Calu3 (cell line): ENCODE measurements at regions not wholly inside any gene's neighbourhood (a gene's known extent, or its start where the extent isn't known, plus 50 kb on each side); places are given as distances from the start of the nearest gene placed in this dataset.

ENCODE experiments used
- BruUV-seq: library from RNA; stranded (reverse); fragments of 400-500 nt; replicated peaks from 2 replicates; lab custom pipeline; 2021; lab: Mats Ljungman, UMichigan
- CTCF ChIA-PET: fragments of 300-600 bp; sonication (Branson Sonifier 250); formaldehyde crosslinking; loops from one replicate; lab custom pipeline; 2022; ENCODE audit warnings: antibody characterized with exemption; lab: Charles Lee
- DNase-seq: peaks from one replicate; pipeline ENCODE4 v3.0.0; 2022
- H3K27ac Mint-ChIP-seq: one replicate; pipeline ENCODE4 v1.8.0; 2022; ENCODE audit warnings: mixed read lengths; ENCODE audit not compliant: unreplicated experiment
- H3K27me3 Mint-ChIP-seq: one replicate; pipeline ENCODE4 v1.8.0; 2022; ENCODE audit warnings: mixed read lengths; ENCODE audit not compliant: unreplicated experiment
- H3K36me3 Mint-ChIP-seq: one replicate; pipeline ENCODE4 v1.8.0; 2022; ENCODE audit warnings: mild to moderate bottlenecking, moderate library complexity, mixed read lengths; ENCODE audit not compliant: insufficient read depth, unreplicated experiment
- H3K4me1 Mint-ChIP-seq: one replicate; pipeline ENCODE4 v1.8.0; 2022; ENCODE audit warnings: mild to moderate bottlenecking, low read depth, mixed read lengths; ENCODE audit not compliant: unreplicated experiment
- H3K4me3 Mint-ChIP-seq: one replicate; pipeline ENCODE4 v1.8.0; 2022; ENCODE audit warnings: mild to moderate bottlenecking, low read depth, moderate library complexity, mixed read lengths; ENCODE audit not compliant: unreplicated experiment
- H3K9me3 Mint-ChIP-seq: one replicate; pipeline ENCODE4 v1.8.0; 2022; ENCODE audit warnings: low read depth, mixed read lengths; ENCODE audit not compliant: unreplicated experiment
- intact Hi-C: fragments of 100-400 bp; cut with micrococcal nuclease; formaldehyde crosslinking; loops from one replicate; pipeline ENCODE4 v1.10.0; 2022; ENCODE audit not compliant: unreplicated experiment
- TF ChIP-seq, protein P1 (sequence below): fragments of 200-600 bp; IDR thresholded peaks from one replicate; pipeline ENCODE4 v1.8.0; 2022; ENCODE audit warnings: antibody characterized with exemption; ENCODE audit not compliant: unreplicated experiment

DNA sequence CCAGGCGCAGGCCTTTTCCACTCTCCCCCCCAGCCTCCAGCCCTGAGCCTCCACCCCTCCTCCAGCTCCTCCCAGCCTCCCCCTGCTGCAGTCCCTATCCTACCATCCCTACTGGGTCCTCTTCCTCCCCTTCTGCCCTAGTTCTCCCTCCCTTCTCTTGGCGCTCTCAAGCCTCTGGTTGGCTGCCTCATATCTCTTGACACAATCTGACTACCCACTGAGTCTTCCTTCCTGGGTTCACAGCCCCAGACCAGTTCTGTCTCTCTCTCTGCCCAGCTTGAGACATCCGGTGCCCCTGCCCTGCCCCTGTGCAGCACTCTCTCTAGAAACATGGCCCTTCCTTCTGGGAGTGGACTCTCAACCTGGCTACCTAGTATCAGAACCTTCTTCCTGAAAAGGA lies 76.2 kb downstream of the TSPAN17 start:
- TF ChIP-seq, protein P1, sequence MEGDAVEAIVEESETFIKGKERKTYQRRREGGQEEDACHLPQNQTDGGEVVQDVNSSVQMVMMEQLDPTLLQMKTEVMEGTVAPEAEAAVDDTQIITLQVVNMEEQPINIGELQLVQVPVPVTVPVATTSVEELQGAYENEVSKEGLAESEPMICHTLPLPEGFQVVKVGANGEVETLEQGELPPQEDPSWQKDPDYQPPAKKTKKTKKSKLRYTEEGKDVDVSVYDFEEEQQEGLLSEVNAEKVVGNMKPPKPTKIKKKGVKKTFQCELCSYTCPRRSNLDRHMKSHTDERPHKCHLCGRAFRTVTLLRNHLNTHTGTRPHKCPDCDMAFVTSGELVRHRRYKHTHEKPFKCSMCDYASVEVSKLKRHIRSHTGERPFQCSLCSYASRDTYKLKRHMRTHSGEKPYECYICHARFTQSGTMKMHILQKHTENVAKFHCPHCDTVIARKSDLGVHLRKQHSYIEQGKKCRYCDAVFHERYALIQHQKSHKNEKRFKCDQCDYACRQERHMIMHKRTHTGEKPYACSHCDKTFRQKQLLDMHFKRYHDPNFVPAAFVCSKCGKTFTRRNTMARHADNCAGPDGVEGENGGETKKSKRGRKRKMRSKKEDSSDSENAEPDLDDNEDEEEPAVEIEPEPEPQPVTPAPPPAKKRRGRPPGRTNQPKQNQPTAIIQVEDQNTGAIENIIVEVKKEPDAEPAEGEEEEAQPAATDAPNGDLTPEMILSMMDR, result no peak
- CTCF ChIA-PET, result no interaction called here
- intact Hi-C loops, result no loop called here
- no peak overlapping the region for H3K4me3 Mint-ChIP-seq
- no peaks in the 10 kb centered on the region for H3K9me3 Mint-ChIP-seq
- no TSS peak for BruUV-seq
- no peaks in the 10 kb centered on the region for H3K36me3 Mint-ChIP-seq
- no peak for DNase-seq
- no peak overlapping the region for H3K27ac Mint-ChIP-seq
- peaks cover 8% of the 10 kb centered on the region for H3K4me1 Mint-ChIP-seq
- H3K27me3 Mint-ChIP-seq, result peaks cover 90% of the 10 kb centered on the region

DNA sequence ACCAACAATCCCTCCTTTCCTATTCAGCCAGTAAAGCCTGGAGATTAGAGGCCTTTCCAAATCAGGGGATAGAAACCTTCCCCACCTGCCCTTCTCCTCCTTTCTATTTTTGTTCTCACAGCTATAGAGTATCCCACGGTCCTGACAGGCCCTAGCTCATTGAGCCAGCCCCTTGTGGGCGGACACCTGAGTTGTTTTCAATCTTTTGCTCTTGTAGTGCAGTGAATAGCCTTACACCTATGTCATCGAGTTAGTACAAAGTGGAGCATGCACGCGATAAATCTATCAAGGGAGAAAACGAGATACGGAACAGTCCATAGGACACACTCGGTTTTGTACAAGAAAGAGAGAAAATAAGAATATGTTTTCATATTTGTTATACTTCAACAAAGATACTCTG lies 77.2 kb downstream of the TSPAN17 start:
- H3K27ac Mint-ChIP-seq, result no peak overlapping the region
- TF ChIP-seq, protein P1, result no peak
- peaks cover 90% of the 10 kb centered on the region for H3K27me3 Mint-ChIP-seq
- H3K4me3 Mint-ChIP-seq, result no peak overlapping the region
- H3K9me3 Mint-ChIP-seq, result no peaks in the 10 kb centered on the region
- no TSS peak for BruUV-seq
- H3K36me3 Mint-ChIP-seq, result no peaks in the 10 kb centered on the region
- CTCF ChIA-PET, result interaction anchor here (0.6 kb wide), 2 partner anchors 25 to 188 kb away, joined by 3 to 4 read pairs; no protein-coding TSS in a partner anchor
- intact Hi-C loops, result no loop called here
- peaks cover 8% of the 10 kb centered on the region for H3K4me1 Mint-ChIP-seq
- no peak for DNase-seq

GRCh38 chr5:176725521-176726280 lies 78.4 kb downstream of the TSPAN17 start:
- H3K27me3 Mint-ChIP-seq, result peaks cover 100% of the 10 kb centered on the region
- BruUV-seq, result no TSS peak
- intact Hi-C loops, result no loop called here
- CTCF ChIA-PET, result interaction anchor here (0.6 kb wide), 1 partner anchor 121 kb away, joined by 3 read pairs; no protein-coding TSS in a partner anchor
- DNase-seq, result no peak
- H3K4me3 Mint-ChIP-seq, result no peak overlapping the region
- no peak overlapping the region for H3K27ac Mint-ChIP-seq
- peaks cover 8% of the 10 kb centered on the region for H3K4me1 Mint-ChIP-seq
- H3K36me3 Mint-ChIP-seq, result no peaks in the 10 kb centered on the region
- TF ChIP-seq, protein P1, result no peak
- no peaks in the 10 kb centered on the region for H3K9me3 Mint-ChIP-seq

GRCh38 chr5:176726746-176727527 lies 79.7 kb downstream of the TSPAN17 start:
- CTCF ChIA-PET, result interaction anchor here (0.6 kb wide), 1 partner anchor 122 kb away, joined by 3 read pairs; no protein-coding TSS in a partner anchor
- H3K4me3 Mint-ChIP-seq, result no peak overlapping the region
- TF ChIP-seq, protein P1, result no peak
- peaks cover 100% of the 10 kb centered on the region for H3K27me3 Mint-ChIP-seq
- BruUV-seq, result no TSS peak
- H3K4me1 Mint-ChIP-seq, result peaks cover 8% of the 10 kb centered on the region
- no peaks in the 10 kb centered on the region for H3K9me3 Mint-ChIP-seq
- intact Hi-C loops, result no loop called here
- H3K36me3 Mint-ChIP-seq, result no peaks in the 10 kb centered on the region
- H3K27ac Mint-ChIP-seq, result no peak overlapping the region
- no peak for DNase-seq
